HG03520 (cell line): ENCODE measurements at regions not wholly inside any gene's neighbourhood (a gene's known extent, or its start where the extent isn't known, plus 50 kb on each side); places are given as distances from the start of the nearest gene placed in this dataset.
"Not testable (repeated sequence)": the region's sequence is repeated elsewhere in the genome, so short reads cannot be mapped to it uniquely, and the experiment has no call there.

Experiments used
- ATAC-seq: cut with Tn5 transposase; IDR thresholded peaks from one replicate; pipeline ENCODE4 v1.9.1; 2021; ENCODE audit warnings: mild to moderate bottlenecking, moderate library complexity; ENCODE audit not compliant: unreplicated experiment

DNA sequence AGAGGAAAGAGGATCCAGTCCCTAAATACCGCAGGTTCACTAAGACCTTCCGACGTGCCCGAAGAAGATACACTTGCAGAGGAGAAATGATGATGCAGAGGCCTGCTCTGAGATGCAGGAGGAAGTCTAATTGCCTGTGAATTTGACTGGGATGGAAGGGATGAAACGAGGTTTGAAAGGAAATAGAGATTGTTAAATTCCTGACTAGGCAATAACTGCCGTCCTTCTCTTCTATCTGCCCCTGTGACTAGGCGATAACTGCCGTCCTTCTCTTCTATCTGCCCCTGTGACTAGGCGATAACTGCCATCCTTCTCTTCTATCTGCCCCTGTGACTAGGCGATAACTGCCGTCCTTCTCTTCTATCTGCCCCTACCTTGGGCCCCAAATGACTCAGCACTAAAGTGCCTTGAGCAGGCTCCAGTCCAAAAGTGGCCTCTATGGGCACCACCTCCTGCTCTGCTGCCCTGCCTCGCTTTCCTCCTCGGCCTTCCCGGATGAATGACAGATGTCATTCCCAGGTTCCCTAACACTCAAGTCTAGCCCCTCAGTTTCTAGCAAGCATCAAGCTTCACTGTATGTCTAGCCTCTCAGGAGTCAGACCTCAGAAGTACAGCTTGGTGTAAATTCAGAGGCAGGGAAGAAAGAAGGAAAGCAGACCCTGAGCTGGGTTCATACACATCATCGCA, 189.1 kb downstream of the FOXD4L6 start:
- not testable (repeated sequence) for ATAC-seq

DNA sequence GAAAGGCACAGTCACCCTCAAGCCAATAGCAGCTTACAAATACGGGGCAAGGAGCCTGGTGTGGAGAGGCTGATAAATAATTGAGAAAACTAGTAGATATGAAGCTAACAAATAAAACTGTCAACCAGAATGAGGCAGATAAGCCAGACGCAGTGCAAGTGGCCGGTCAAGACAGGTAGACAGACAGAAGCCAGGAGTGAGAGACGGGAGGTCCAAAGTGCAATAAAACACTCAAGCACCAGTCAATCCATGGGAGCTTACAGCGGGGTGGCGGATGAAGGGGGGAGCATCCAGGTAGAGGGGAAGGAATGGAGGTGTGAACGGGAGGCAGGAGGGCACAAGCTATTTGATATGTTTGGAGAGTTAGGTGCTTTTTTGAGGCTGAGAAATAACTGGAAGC, 193.1 kb downstream of the FOXD4L6 start:
- no peak for ATAC-seq

DNA sequence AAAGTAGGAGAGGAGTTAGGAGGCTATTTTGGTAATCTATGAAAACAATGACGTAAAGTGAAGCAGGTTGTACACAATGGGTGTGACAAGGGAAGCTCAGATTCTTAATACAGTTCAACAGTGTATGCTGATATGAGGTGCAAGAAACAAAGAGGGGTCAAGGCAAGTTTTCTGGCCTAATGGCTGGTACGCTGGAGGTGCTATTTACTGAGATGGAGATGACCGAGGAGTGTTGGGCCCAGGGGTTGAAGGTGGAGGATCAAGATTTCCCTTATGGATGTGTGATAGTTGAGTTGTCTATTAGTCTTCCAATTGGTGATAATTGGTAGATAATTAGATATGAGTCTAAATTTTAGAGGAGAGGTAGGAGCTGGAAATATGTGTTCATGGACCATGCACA, 194.0 kb downstream of the FOXD4L6 start:
- not testable (repeated sequence) for ATAC-seq

DNA sequence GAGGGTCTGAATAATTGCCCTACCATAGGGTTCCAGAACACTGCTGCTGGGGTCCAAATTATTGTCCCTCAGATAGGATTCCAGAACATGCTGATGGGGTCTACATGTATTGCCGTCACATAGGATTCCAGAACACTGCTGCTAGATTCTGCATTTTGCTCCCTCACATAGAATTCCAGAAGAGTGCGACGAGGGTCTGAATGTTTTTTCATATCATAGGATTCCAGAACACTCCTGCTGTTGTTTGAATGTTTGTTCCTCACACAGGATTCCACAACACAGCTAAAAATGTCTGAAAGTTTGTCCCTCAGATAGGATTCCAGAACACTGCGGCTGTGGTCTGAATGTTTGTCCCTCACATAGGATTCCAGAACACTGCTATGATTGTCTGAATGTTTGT, 198.1 kb downstream of the FOXD4L6 start:
- not testable (repeated sequence) for ATAC-seq

DNA sequence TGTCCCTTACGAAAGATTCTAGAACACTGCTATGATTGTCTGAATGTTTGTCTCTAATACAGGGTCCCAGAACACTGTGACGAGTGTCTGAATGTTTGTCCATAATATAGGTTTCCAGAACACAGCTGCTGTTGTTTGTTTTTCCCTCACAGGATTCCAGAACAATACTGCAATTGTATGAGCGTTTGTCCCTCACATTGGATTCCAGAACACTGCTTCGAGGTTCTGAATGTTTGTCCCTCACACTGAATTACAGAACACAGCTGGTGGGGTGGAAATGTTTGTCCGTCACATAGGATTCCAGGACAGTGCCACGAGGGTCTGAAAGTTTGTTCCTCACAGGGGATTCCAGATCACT, 199.0 kb downstream of the FOXD4L6 start:
- not testable (repeated sequence) for ATAC-seq

DNA sequence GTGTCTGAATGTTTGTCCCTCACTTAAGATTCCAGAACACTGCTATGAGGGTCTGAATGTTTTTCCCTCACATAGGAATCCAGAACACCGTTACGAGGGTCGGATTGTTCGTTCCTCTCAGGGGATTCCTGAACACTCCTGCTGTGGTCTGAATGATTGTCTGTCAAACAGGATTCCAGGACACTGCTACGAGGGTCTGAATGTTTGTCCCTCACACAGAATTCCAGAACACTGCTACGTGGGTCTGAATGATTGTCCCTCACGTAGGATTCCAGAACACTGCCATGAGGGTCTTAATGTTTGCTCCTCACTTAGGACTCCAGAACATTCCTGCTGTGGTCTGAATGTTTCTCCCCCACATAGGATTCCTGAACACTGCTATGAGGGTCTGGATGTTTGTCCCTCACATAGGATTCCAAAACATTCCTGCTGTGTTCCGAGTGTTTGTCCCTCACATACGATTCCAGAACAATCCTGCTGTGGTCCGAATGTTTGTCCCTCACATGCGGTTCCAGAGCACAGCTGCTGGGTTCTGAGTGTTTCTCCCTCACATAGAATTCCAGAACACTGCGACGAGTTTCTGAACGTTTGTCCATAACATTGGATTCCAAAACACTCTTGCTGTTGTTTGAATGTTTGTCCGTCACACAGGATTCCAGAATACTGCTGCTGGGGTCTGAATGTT, 199.5 kb downstream of the FOXD4L6 start:
- no peak for ATAC-seq

DNA sequence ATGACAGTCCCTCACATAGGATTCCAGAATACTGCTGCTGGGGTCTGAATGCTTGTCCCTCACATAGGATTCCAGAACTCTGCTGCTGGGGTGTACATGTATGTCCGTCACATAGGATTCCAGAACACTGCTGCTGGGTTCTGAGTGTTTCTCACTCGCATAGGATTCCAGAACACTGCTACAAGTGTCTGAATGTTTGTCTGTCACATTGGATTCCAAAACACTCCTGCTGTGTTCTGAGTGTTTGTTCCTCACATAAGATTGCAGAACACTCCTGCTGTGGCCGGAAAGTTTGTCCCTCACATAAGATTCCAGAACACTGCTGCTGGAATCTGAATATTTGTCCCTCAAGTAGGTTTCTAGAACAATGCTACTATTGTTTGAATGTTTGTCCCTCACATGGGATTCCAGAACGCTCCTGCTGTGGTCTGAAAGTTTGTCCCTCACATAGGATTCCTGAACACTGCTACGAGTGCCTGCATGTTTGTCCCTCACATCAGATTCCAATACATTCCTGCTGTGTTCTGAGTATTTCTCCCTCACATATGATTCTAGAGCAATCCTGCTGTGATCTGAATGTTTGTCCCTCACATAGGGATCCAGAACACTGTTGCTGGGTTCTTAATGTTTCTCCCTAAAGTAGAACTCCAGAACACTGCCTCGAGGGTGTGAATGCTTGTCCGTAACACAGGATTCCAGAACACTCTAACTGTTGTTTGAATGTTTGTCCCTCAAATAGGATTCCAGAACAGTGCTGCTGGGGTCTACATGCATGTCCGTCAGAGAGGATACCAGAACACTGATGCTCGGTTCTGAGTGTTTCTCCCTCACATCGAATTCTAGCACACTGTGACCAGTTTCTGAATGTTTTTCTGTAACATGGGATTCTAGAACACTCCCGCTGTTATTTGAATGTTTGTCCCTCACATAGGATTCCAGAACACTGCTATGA, 200.4 kb downstream of the FOXD4L6 start:
- no peak for ATAC-seq

DNA sequence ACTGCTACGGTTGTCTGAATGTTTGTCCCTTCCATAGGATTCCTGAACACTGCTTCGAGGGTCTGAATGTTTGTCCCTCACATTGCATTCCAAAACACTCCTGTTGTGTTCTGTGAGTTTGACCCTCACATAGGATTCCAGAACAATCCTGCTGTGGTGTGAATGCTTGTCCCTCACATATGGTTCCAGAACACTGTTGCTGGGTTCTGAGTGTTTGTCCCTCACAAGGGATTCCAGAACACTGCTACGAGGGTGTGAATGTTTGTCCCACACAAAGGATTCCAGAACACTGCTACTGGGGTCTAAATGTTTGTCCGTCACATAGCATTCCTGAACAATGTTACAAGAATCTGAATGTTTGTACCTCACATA, 201.2 kb downstream of the FOXD4L6 start:
- ATAC-seq: no peak

DNA sequence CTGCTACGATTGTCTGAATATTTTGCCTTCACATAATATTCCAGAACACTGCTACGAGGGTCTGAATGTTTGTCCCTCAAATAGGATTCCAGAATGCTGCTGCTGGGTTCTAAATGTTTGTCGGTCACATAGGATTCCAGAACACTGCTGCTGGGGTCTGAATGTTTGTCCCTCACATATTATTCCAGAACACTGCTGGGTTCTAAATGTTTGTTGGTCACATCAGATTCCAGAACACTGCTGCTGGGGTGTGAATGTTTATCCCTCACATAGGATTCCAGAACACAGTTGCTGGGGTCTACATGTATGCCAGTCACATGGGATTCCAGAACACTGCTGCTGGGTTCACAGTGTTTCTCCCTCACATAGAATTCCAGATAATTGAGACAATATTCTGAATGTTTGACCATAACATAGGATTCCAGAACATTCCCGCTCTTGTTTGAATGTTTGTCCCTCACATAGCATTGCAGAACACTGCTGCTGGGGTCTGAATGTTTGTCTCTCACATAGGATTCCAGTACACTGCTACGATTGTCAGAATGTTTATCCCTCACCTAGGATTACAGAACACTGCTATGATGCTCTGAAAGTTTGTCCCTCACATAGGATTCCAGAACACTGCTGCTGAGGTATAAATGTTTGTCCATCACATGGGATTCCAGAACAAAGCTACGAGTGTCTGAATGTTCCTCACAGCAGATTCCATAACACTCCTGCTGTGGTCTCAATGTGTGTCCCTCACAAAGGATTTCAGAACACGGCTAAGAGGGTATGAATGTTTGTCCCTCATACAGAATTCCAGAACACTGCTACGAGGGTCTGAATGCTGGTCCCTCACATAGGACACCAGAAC, 201.8 kb downstream of the FOXD4L6 start:
- ATAC-seq: no peak

DNA sequence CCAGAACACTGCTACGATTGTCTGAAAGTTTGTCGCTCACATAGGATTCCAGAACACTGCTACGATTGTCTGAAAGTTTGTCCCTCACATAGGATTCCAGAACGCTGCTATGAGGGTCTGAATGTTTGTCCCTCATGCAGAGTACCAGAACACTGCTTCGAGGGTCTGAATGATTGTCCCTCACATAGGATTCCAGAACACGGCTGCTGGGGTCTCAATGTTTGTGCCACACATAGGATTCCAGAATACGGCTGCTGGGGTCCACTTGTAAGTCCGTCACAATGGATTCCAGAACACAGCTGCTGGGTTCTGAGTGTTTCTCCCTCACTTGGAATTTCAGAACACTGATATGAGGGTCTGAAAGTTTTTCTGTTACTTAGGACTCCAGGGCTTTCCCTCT, 203.3 kb downstream of the FOXD4L6 start:
- no peak for ATAC-seq

DNA sequence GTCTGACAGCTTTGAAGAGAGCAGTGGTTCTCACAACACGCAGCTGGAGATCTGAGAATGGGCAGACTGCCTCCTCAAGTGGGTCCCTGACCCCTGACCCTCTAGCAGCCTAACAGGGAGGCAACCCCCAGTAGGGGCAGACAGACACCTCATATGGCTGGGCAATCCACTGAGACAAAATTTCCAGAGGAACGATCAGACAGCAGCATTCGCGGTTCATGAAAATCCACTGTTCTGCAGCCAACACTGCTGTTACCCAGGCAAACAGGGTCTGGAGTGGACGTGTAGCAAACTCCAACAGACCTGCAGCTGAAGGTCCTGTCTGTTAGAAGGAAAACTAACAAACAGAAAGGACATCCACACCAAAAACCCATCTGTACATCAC, 212.1 kb downstream of the FOXD4L6 start:
- ATAC-seq: not testable (repeated sequence)

DNA sequence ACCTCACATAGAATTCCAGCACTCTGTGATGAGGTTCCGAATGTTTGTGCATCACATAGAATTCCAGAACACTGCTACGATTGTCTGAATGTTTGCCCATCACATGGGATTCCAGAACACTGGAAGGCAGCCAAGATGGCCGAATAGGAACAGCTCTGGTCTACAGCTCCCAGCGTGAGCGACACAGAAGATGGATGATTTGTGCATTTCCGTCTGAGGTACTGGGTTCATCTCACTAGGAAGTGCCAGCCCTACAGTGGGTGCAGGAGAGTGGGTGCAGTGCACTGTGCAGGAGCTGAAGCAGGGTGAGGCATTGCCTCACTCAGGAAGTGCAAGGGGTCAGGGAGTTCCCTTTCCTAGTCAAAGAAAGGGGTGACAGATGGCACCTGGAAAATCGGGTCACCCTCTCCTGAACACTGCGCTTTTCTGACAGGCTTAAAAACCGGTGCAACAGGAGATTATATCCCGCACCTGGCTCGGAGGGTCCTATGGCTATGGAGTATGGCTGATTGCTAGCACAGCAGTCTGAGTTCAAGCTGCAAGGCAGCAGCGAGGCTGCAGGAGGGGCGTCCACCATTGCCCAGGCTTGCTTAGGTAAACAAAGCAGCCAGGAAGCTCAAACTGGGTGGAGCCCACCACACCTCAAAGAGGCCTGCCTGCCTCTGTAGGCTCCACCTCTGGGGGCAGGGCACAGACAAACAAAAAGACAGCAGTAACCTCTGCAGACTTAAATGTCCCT, 212.7 kb downstream of the FOXD4L6 start:
- ATAC-seq: not testable (repeated sequence)

DNA sequence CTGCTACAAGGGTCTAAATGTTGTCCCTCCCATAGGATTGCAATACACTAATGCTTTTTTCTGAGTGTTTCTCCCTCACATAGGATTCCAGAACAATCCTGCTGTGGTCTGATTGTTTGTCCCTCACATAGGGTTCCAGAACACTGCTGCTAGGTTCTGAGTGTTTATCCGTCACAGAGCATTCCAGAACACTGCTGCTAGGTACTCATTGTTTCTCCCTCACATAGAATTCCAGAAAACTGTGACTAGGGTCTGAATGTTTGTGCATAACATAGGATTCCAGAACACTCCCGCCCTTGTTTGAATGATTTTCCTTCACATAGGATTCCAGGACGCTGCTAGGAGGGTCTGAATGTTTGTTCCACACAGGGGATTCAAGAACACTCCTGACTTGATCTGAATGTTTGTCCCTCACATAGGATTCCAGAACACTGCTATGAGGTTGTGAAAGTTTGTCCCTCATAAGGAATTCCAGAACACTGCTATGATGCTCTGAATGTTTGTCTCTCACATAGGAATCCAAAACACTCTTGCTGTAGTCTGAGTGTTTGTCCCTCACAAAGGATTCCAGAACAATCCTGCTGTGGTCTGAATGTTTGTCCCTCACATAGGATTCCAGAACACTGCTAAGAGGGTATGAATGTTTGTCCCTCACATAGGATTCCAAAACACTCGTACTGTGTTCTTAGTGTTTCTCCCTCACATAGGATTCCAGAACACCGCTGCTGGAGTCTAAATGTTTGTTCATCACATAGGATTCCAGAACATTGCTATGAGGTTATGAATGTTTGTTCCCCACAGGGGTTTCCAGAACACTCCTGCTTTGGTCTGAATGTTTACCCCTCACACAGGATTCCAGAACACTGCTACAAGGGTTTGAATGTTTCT, 213.5 kb downstream of the FOXD4L6 start:
- ATAC-seq: no peak

DNA sequence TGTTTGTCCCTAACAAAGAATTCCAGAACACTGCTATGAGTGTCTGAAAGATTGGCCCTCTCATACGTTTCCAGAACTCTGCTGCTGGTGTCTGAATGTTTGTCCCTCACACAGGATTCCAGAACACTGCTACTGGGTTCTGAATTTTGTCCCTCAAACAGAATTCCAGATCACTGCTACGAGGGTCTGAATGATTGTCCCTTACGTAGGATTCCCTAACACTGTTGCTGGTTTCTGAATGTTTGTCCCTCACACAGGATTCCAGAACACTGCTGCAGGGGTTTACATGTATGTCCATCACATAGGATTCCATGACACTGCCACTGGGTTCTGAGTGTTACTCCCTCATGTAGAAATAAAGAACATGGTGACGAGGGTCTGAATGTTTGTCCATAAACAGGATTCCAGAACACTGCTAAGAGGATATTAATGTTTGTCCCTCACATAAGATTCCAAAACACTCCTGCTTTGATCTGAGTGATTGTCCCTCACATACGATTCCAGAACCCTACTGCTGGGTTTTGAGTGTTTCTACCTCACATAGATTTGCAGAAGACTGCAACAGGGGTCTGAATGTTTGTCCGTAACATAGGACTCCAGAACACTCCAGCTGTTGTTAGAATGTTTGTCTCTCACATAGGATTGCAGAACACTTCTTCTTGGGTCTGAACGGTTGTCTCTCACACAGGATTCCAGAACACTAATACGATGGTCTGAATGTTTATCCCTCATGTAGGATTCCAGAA, 214.4 kb downstream of the FOXD4L6 start:
- ATAC-seq: no peak

DNA sequence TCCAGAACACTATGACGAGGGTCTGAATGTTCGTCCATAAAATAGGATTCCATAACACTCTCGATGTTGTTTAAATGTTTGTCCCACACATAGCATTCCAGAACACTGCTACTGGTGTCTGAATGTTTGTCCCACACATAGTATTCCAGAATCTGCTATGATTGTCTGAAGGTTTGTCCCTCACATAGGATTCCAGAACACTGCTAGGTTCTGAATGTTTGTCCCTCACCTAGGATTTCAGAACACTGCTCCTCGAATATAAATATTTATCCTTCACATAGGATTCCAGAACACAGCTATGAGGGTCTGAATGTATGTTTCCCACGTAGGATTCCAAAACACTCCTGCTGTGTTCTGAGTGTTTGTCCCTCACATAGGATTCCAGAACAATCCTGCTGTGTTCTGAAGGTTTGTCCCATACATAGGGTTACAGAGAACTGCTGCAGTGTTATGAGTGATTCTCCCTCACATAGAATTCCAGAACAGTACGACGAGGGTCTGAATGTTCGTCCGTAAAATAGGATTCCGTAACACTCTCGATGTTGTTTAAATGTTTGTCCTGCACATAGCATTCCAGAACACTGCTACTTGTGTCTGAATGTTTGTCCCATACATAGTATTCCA, 215.3 kb downstream of the FOXD4L6 start:
- ATAC-seq: no peak

DNA sequence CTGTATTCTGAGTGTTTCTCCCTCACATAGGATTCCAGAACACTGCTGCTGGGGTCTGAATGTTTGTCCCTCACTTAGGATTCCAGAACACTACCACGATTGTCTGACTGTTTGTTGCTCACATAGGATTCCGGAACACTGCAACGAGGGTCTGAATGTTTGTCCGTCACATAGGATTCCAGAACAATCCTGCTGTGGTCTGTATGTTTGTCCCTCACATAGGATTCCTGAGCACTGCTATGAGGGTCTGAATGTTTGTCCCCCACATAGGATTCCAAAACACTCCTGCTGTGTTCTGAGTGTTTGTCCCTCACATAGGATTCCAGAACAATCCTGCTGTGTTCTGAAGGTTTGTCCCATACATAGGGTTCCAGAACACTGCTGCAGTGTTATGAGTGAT, 215.8 kb downstream of the FOXD4L6 start:
- not testable (repeated sequence) for ATAC-seq

DNA sequence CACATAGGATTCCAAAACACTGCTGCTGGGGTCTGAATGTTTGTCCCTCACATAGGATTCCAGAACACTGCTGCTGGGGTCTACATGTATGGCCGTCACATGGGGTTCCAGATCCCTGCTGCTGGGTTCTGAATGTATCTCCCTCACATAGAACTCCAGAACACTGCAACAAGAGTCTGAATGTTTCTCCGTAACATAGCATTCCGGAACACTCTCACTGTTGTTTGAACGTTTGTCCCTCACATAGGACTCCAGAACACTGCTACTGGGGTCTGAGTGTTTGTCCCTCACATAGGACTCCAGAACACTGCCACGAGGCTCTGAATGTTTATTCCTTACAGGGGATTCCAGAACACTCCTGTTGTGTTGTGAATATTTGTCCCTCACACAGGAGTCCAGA, 216.8 kb downstream of the FOXD4L6 start:
- ATAC-seq: no peak

DNA sequence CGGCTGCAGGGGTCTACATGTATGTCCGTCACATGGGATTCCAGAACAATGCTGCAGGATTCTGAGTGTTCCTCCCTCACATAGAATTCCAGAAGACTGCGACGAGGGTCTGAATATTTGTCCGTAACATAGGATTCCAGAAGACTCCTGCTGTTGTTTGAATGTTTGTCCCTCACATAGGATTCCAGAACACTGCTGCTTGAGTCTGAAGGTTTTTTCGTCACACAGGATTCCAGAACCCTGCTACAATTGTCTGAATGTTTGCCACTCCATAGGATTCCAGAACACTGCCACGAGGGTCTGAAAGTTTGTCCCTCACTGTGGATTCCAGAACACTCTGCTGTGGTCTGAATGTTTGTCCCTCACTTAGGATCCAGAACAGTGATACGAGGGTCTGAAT, 217.5 kb downstream of the FOXD4L6 start:
- not testable (repeated sequence) for ATAC-seq
